GM23248 (cell line): ENCODE measurements at regions not wholly inside any gene's neighbourhood (a gene's known extent, or its start where the extent isn't known, plus 50 kb on each side); places are given as distances from the start of the nearest gene placed in this dataset. TPM values are rescaled to one million over a fixed set of nuclear protein-coding genes. Genes with fewer than 3 reads are reported as not detected.

Experiments
- DNase-seq: peaks from one replicate; pipeline ENCODE4 v3.0.0-alpha.2; 2015
- H2AFZ ChIP-seq: fragments of 200-600 bp; sonication (generic); 2 replicates; pipeline ENCODE4 v1.6.1; 2016; ENCODE audit warnings: antibody characterized with exemption
- H3F3A ChIP-seq: fragments of 200-600 bp; sonication (generic); 2 replicates; pipeline ENCODE4 v1.6.1; 2016; ENCODE audit warnings: mild to moderate bottlenecking, antibody characterized with exemption, mixed run types; ENCODE audit not compliant: insufficient read depth
- H3K27ac ChIP-seq: fragments of 200-600 bp; sonication (generic); 2 replicates; pipeline ENCODE4 v1.5.1; 2016; ENCODE audit warnings: mild to moderate bottlenecking
- H3K27me3 ChIP-seq: fragments of 200-600 bp; sonication (generic); replicated peaks from 2 replicates; pipeline ENCODE4 v1.6.1; 2016; ENCODE audit warnings: mild to moderate bottlenecking; ENCODE audit not compliant: insufficient read depth
- H3K36me3 ChIP-seq: fragments of 200-600 bp; sonication (generic); 2 replicates; pipeline ENCODE4 v1.6.1; 2016; ENCODE audit warnings: low read depth, mild to moderate bottlenecking
- H3K4me1 ChIP-seq: fragments of 200-600 bp; sonication (generic); 2 replicates; pipeline ENCODE4 v1.6.1; 2016; ENCODE audit warnings: mild to moderate bottlenecking; ENCODE audit not compliant: insufficient read depth
- H3K4me2 ChIP-seq: fragments of 200-600 bp; sonication (generic); one replicate; pipeline ENCODE4 v1.6.1; 2016; ENCODE audit warnings: mild to moderate bottlenecking; ENCODE audit not compliant: unreplicated experiment
- H3K4me3 ChIP-seq: fragments of 200-600 bp; sonication (generic); 2 replicates; pipeline ENCODE4 v1.5.1; 2016; ENCODE audit warnings: mild to moderate bottlenecking
- H3K79me2 ChIP-seq: fragments of 200-600 bp; sonication (generic); 2 replicates; pipeline ENCODE4 v1.6.1; 2016; ENCODE audit warnings: mild to moderate bottlenecking; ENCODE audit not compliant: insufficient read depth
- H3K9ac ChIP-seq: fragments of 200-600 bp; sonication (generic); 2 replicates; pipeline ENCODE4 v1.6.1; 2016; ENCODE audit warnings: mild to moderate bottlenecking
- H3K9me2 ChIP-seq: fragments of 200-600 bp; sonication (generic); 2 replicates; pipeline ENCODE4 v1.6.1; 2016; ENCODE audit warnings: mixed run types, mild to moderate bottlenecking, moderate library complexity; ENCODE audit not compliant: insufficient read depth
- H3K9me3 ChIP-seq: fragments of 200-600 bp; sonication (generic); one replicate; pipeline ENCODE4 v1.6.1; 2017; ENCODE audit warnings: low read depth
- H4K20me1 ChIP-seq: fragments of 200-600 bp; sonication (generic); 2 replicates; pipeline ENCODE4 v1.6.0; 2016; ENCODE audit not compliant: insufficient read depth
- EZH2 ChIP-seq: fragments of 200-600 bp; sonication (generic); IDR thresholded peaks from 2 replicates; pipeline ENCODE4 v1.6.1; 2018; ENCODE audit warnings: antibody characterized with exemption, mild to moderate bottlenecking; ENCODE audit not compliant: insufficient read depth, poor library complexity, severe bottlenecking
- EZH2phosphoT487 ChIP-seq: fragments of 200-600 bp; sonication (generic); IDR thresholded peaks from 2 replicates; pipeline ENCODE4 v1.6.1; 2018; ENCODE audit warnings: antibody characterized with exemption, moderate library complexity, mild to moderate bottlenecking, low read depth; ENCODE audit not compliant: insufficient read depth
- WGBS, 2 experiments: methylation state at CpG; one replicate each; pipeline ENCODE4 v1.1.6; 2015 to 2017; ENCODE audit warnings: low lambda C conversion rate in 2 of 2, low coverage in 1 of 2; ENCODE audit errors: missing lambda C conversion rate in 2 of 2; 5-methylcytosine and 5-hydroxymethylcytosine counted together
- in situ Hi-C: fragments of 300-500 bp; cut with MboI; formaldehyde crosslinking; loops from 2 replicates; pipeline ENCODE4 v1.15.0; 2020
- small RNA-seq: library from RNA; depleted of rRNA; stranded (forward); fragments of <200 nt; gene quantifications from one replicate; pipeline ENCODE3, GENCODE V24; 2014; ENCODE audit warnings: low read depth, low replicate concordance

DNA sequence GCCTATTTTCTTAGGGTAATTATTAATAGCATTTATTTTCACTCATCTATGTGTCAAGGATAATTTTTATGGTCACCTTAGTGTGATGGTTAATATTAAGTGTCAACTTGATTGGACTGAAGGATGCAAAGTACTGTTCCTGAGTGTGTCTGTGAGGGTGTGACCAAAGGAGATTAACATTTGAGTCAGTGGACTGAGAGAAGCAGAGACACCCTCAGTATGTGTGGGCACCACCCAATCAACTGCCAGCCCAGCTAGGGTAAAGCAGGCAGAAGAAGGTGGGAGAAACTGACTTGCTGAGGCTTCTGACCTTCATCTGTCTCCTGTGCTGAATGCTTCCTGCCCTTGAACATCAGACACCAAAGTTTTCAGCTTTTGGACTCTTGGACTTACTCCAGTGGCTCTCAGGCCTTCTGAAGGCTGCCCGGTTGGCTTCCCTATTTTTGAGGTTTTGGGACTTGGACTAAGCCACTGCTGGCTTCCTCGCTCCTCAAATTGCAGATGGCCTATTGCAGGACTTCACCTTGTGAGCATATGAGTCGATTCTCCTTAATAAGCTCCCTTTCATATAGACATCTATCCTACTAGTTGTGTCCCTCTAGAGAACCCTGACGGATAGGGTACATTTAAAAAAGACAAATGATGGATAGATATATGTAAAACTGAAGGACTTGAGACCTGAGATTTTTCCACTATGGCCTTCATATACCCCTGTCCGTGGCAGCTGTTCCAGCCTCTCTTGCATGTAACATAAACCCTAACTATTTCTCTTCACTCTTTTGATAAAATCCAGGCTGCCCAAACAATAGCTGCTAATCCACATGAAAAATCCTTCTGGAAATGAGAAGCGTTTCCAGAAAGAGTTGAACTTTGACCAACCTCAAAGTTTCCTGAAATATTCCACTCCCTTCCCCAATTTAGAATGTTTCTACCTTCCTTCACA is 62.1 kb upstream of the RGS17 start:
- Histone ChIP-seq H3K4me3 (no peak overlapping the region), H3K27me3 (no peaks in the 10 kb centered on the region), H3F3A (no peaks in the 10 kb centered on the region), H3K79me2 (no peaks in the 10 kb centered on the region), H2AFZ (no peak overlapping the region), H4K20me1 (no peaks in the 10 kb centered on the region), H3K9me3 (no peaks in the 10 kb centered on the region), H3K4me2 (no peak overlapping the region), H3K9me2 (0 out of 2 replicates have a peak, but pooled peaks cover 4% of the 10 kb centered on the region), H3K4me1 (no peaks in the 10 kb centered on the region), H3K9ac (no peak overlapping the region), H3K36me3 (no peaks in the 10 kb centered on the region), H3K27ac (no peak overlapping the region)
- TF ChIP-seq EZH2phosphoT487, result no peak
- TF ChIP-seq EZH2, result no peak
- in situ Hi-C loops, result no loop called here
- 49 to 51% methylated on average over 6 of the region's 6 CpGs for WGBS, 2 experiments
- no peak for DNase-seq

DNA sequence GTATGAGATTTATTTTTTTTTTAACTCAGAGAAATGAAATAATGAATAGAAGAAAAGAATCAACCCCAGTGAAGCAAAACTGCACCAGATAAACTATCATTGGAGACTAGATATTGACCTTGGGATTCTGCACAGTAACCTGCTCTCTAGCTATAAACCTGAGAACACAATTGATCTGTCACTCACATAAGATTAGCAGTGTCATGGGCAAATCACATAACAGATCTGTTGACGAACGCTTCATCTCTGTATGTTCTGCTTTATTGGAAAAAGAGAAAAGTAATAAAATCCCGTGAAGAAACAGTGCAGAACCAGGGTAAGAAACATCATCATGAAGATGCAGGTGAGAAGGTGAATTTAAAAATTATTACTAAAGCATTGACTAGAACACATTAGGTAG is 52.8 kb upstream of the RGS17 start:
- H3K4me3 ChIP-seq, result no peak overlapping the region
- DNase-seq, result no peak
- no peaks in the 10 kb centered on the region for H3K27me3 ChIP-seq
- H3K9ac ChIP-seq, result no peak overlapping the region
- no peaks in the 10 kb centered on the region for H4K20me1 ChIP-seq
- H3K4me1 ChIP-seq, result no peaks in the 10 kb centered on the region
- H3K36me3 ChIP-seq, result no peaks in the 10 kb centered on the region
- WGBS, 2 experiments, result 69 to 73% methylated on average over 3 of the region's 3 CpGs
- H3K4me2 ChIP-seq, result no peak overlapping the region
- no peaks in the 10 kb centered on the region for H3F3A ChIP-seq
- no peaks in the 10 kb centered on the region for H3K9me3 ChIP-seq
- in situ Hi-C loops, result no loop called here
- H3K27ac ChIP-seq, result no peak overlapping the region
- no peaks in the 10 kb centered on the region for H3K79me2 ChIP-seq
- TF ChIP-seq EZH2phosphoT487 (no peak), EZH2 (no peak)
- no peak overlapping the region for H2AFZ ChIP-seq
- H3K9me2 ChIP-seq, result no peaks in the 10 kb centered on the region

Small RNA genes in the stretch of these regions (small RNA-seq; reads per million reads assigned to genes)
- gene AL603908.1 (not detected), gene MTND3P20 (not detected), gene MTND4LP20 (not detected), gene RNA5SP225 (not detected), gene RNU6-896P (not detected)
